Heart left ventricle (tissue), 16 donors: ENCODE measurements at regions not wholly inside any gene's neighbourhood (a gene's known extent, or its start where the extent isn't known, plus 50 kb on each side); places are given as distances from the start of the nearest gene placed in this dataset.
"Not testable (repeated sequence)": the region's sequence is repeated elsewhere in the genome, so short reads cannot be mapped to it uniquely, and the experiment has no call there.

ENCODE experiments used
- ATAC-seq, 4 donors: fragments of 200-7000 bp; cut with Tn5 transposase; one replicate each; pipeline ENCODE4 v1.9.1; 2020 to 2022; ENCODE audit warnings: moderate library complexity in 4 of 4, mild to moderate bottlenecking in 3 of 4, moderate number of reproducible peaks in 1 of 4
- DNase-seq, 5 donors: peaks; one replicate each; pipeline ENCODE4 v3.0.0-alpha.2; 2020
- H3K27ac ChIP-seq, 12 donors: fragments of 200-600 bp; sonication (generic) in 4 of 12; one replicate each; pipeline versions ENCODE4 v1.5.0 to v1.8.0; 2016 to 2022; ENCODE audit warnings: mild to moderate bottlenecking in 2 of 12
- H3K27me3 ChIP-seq, 9 donors: fragments of 200-600 bp; sonication (generic) in 2 of 9; one replicate each; pipeline versions ENCODE4 v1.5.1 to v1.8.0; 2016 to 2022; ENCODE audit warnings: mild to moderate bottlenecking in 3 of 9
- H3K36me3 ChIP-seq, 9 donors: fragments of 200-600 bp; sonication (generic) in 2 of 9; one replicate each; pipeline versions ENCODE4 v1.5.0 to v1.8.0; 2018 to 2022; ENCODE audit warnings: mild to moderate bottlenecking in 2 of 9
- H3K4me1 ChIP-seq, 12 donors: fragments of 200-600 bp; sonication (generic) in 4 of 12; one replicate each; pipeline versions ENCODE4 v1.5.0 to v1.8.0; 2016 to 2022; ENCODE audit warnings: mild to moderate bottlenecking in 3 of 12
- H3K4me3 ChIP-seq, 12 donors: fragments of 200-600 bp; sonication (generic) in 4 of 12; one replicate each; pipeline versions ENCODE4 v1.5.0 to v1.8.0; 2017 to 2022; ENCODE audit warnings: mild to moderate bottlenecking in 9 of 12, moderate library complexity in 4 of 12
- H3K9me3 ChIP-seq, 12 donors: fragments of 200-600 bp; sonication (generic) in 4 of 12; one replicate each; pipeline versions ENCODE4 v1.5.0 to v1.8.0; 2016 to 2022; ENCODE audit warnings: mild to moderate bottlenecking in 1 of 12
- POLR2A ChIP-seq, 2 donors: fragments of 450-650 bp; IDR thresholded peaks; one replicate each; pipeline ENCODE4 v1.6.1; 2017; ENCODE audit warnings: antibody characterized with exemption in 2 of 2, mild to moderate bottlenecking in 2 of 2, moderate library complexity in 2 of 2
- WGBS, 4 donors: extraction: QIAGEN DNeasy Blood & Tissue Kit in 2 of 4; methylation state at CpG; one replicate each; pipeline versions ENCODE4 v1.1.5 to v1.1.7; 2013 to 2018; 5-methylcytosine and 5-hydroxymethylcytosine counted together
- intact Hi-C, 10 donors: fragments of 100-400 bp; cut with DNase I; formaldehyde crosslinking; loops; one replicate each; pipeline versions ENCODE4 v1.11.1 to v1.14.2; 2022
- TF ChIP-seq, protein P1 (sequence below), 12 donors: fragments of 200-600 bp; sonication (generic) in 4 of 12; IDR thresholded peaks; one replicate each; pipeline versions ENCODE4 v1.5.0 to v1.8.0; 2018 to 2022; ENCODE audit warnings: antibody characterized with exemption in 12 of 12, mild to moderate bottlenecking in 5 of 12
- donor health status: ischemic (EF 13 %, LVEDD 7.1; RV severe dilation, severe dysfunction).
- donor health status: healthy with polysubstance abuse.
- donor health status: DM: no; HTN: yes; CAD: no.
- donor health status: DM: no; HTN: no; CAD: no.
- donor health status: ischemic (EF 25% LVEDD 6.9; RV normal size, moderate dysfunction).
- donor health status: ischemic (EF 25% LVEDD 5.7; RV mildly dilated, moderate dysfunction).
- donor health status: healthy.
- donor health status: DM: yes; HTN: yes; CAD: no.
- donor health status: ischemic (EF 35%, LVEDD 5.7; RV mildly dilated, moderate dysfunction).
- donor health status: nonischemic (EF 11% LVEDD 7.7; RV severe dilation, severe dysfunction).
- donor health status: DM: yes; HTN: yes; CAD: no.
- donor health status: PGD.
- donor health status: ischemic (EF 29% LVEDD 5.4; RV normal size, mild dysfunction).
- donor health status: nonischemic (EF 23%, LVEDD 6.1; RV moderate dilation, normal function).

- intact Hi-C loops, result no loop called here
- DNase-seq (no peak), ATAC-seq (no peak)
- whole genome bisulfite sequencing, 4 donors, result 92 to 97% (median 96%) methylated on average over 3 of the region's 3 CpGs
- Histone ChIP-seq H3K4me3 (no peak overlapping the region), H3K4me1 (peaks cover 0 to 4% (median 0%) of the 10 kb centered on the region in 12 donors), H3K9me3 (peaks cover 0 to 13% (median 0%) of the 10 kb centered on the region in 12 donors), H3K27ac (no peak overlapping the region), H3K36me3 (no peaks in the 10 kb centered on the region), H3K27me3 (no peaks in the 10 kb centered on the region)
- TF ChIP-seq, protein P1, sequence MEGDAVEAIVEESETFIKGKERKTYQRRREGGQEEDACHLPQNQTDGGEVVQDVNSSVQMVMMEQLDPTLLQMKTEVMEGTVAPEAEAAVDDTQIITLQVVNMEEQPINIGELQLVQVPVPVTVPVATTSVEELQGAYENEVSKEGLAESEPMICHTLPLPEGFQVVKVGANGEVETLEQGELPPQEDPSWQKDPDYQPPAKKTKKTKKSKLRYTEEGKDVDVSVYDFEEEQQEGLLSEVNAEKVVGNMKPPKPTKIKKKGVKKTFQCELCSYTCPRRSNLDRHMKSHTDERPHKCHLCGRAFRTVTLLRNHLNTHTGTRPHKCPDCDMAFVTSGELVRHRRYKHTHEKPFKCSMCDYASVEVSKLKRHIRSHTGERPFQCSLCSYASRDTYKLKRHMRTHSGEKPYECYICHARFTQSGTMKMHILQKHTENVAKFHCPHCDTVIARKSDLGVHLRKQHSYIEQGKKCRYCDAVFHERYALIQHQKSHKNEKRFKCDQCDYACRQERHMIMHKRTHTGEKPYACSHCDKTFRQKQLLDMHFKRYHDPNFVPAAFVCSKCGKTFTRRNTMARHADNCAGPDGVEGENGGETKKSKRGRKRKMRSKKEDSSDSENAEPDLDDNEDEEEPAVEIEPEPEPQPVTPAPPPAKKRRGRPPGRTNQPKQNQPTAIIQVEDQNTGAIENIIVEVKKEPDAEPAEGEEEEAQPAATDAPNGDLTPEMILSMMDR (IDR thresholded peaks at IDR 0.05), result no peak
- no peak for TF ChIP-seq POLR2A (IDR thresholded peaks at IDR 0.05)
These were observed 191.3 kb upstream of the MYLIP start for GRCh38 chr6:15937602-15938001.

DNA sequence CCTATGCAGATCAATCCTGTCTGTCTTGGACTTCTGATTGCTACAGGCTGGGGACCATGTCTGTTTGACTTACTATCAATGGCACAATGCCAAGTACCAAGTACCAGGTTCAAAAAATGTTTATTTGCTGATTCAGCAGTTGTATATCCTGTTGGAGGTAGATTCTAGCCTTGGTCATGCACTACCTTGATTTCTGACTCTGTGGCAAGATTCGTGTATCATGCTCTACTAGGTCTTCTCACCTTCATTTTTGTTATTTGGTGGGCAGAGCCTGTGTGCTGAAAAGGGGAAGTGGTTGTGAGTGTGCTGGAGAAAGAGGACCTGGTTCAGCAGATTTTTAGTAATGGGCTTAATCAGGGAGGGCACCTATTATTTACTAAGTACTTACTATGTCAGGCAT, 192.4 kb upstream of the MYLIP start:
- ATAC-seq (no peak), DNase-seq (no peak)
- intact Hi-C loops, result no loop called here
- no peak for TF ChIP-seq POLR2A (IDR thresholded peaks at IDR 0.05)
- TF ChIP-seq, protein P1 (IDR thresholded peaks at IDR 0.05), result no peak
- Histone ChIP-seq H3K27me3 (no peaks in the 10 kb centered on the region), H3K4me3 (no peak overlapping the region), H3K4me1 (peaks cover 0 to 4% (median 0%) of the 10 kb centered on the region in 12 donors), H3K36me3 (no peaks in the 10 kb centered on the region), H3K9me3 (peaks cover 0 to 21% (median 2%) of the 10 kb centered on the region in 12 donors), H3K27ac (no peak overlapping the region)
- 64 to 86% (median 74%) methylated on average over 1 of the region's 1 CpG for WGBS, 4 donors

DNA sequence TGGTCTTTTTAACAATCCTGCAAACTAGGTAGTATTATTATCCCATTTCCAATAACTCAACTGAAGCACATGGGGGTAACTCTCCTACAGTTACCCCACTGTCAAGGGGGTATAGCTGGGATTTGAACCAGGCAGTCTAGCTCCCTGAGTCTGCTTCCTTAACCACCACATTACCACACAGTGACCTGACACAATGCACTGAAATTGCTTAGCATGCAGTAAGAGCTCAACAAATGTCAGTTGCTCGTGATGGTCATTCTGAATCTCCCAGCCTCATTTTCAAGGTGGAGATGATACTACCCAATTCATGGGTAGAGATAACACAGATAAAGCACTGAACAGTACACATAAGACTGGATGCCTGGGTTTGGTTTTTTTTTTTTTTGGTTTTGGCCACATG, 193.2 kb upstream of the MYLIP start:
- no peaks in the 10 kb centered on the region for H3K36me3 ChIP-seq
- H3K4me1 ChIP-seq, result peaks cover 0 to 4% (median 0%) of the 10 kb centered on the region in 12 donors
- H3K4me3 ChIP-seq, result no peak overlapping the region
- no peak overlapping the region for H3K27ac ChIP-seq
- H3K27me3 ChIP-seq, result no peaks in the 10 kb centered on the region
- no peak for ATAC-seq
- WGBS, 4 donors, result 82 to 100% (median 97%) methylated on average over 1 of the region's 1 CpG
- peaks cover 0 to 28% (median 5%) of the 10 kb centered on the region in 12 donors for H3K9me3 ChIP-seq
- intact Hi-C loops, result no loop called here
- no peak for DNase-seq
- no peak for TF ChIP-seq POLR2A (IDR thresholded peaks at IDR 0.05)
- TF ChIP-seq, protein P1 (IDR thresholded peaks at IDR 0.05), result no peak

DNA sequence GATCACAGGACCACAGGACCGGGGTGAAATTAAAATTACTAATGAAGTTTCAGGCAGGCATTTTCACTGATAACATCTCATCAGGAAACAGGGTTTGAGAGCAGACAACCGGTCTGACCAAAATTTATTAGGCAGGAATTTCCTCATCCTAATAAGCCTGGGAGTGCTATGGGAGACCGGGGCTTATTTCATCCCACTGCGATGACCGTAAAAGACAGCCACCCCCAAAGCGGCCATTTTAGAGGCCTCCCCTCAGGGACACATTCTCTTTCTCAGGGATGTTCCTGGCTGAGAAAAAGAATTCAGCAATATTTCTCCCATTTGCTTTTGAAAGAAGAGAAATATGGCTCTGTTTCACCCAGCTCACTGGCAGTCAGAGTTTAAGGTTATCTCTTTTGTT, 197.2 kb upstream of the MYLIP start:
- DNase-seq, H3K27ac ChIP-seq, H3K4me3 ChIP-seq, intact Hi-C loops, H3K27me3 ChIP-seq, H3K4me1 ChIP-seq, H3K36me3 ChIP-seq, ATAC-seq: not testable (repeated sequence)
- H3K9me3 ChIP-seq, result peaks cover 0 to 19% (median 2%) of the 10 kb centered on the region in 12 donors
- 84 to 90% (median 85%) methylated on average over 6 of the region's 6 CpGs for WGBS, 4 donors

GRCh38 chr6:15930207-15930606, 198.7 kb upstream of the MYLIP start:
- Histone ChIP-seq H3K4me1 (peaks cover 0 to 6% (median 0%) of the 10 kb centered on the region in 12 donors), H3K9me3 (peaks cover 0 to 19% (median 2%) of the 10 kb centered on the region in 12 donors), H3K36me3 (no peaks in the 10 kb centered on the region), H3K27me3 (peaks cover 0 to 3% (median 0%) of the 10 kb centered on the region in 9 donors), H3K4me3 (no peak overlapping the region), H3K27ac (no peak overlapping the region)
- no peak for TF ChIP-seq POLR2A (IDR thresholded peaks at IDR 0.05)
- TF ChIP-seq, protein P1 (IDR thresholded peaks at IDR 0.05), result no peak
- no peak for DNase-seq
- intact Hi-C loops, result no loop called here
- ATAC-seq, result no peak
- 84 to 90% (median 85%) methylated on average over 3 of the region's 3 CpGs for WGBS, 4 donors
